ENCODE measurements at regions not wholly inside any gene's neighbourhood (a gene's known extent, or its start where the extent isn't known, plus 50 kb on each side); places are given as distances from the start of the nearest gene placed in this dataset.
"Not testable (repeated sequence)": the region's sequence is repeated elsewhere in the genome, so short reads cannot be mapped to it uniquely, and the experiment has no call there.

GRCh38 chr18:22504251-22505030 lies 86.7 kb upstream of the CTAGE1 start:
- no peak for DNase-seq (ENCODE audit: low spot score)

- no peak for DNase-seq (ENCODE audit: low spot score)
Observed at GRCh38 chr18:22505141-22505591, 87.5 kb upstream of the CTAGE1 start.

- no peak for DNase-seq (ENCODE audit: low spot score)
Observed at GRCh38 chr18:22507055-22507454, 89.3 kb upstream of the CTAGE1 start.

GRCh38 chr18:22509423-22509822 lies 91.7 kb upstream of the CTAGE1 start:
- DNase-seq (ENCODE audit: low spot score), result no peak

- DNase-seq (ENCODE audit: low spot score), result no peak
Observed at GRCh38 chr18:22510697-22511096, 93.0 kb upstream of the CTAGE1 start.

GRCh38 chr18:22513721-22514481 lies 96.2 kb upstream of the CTAGE1 start:
- no peak for DNase-seq (ENCODE audit: low spot score)

- no peak for DNase-seq (ENCODE audit: low spot score)
Observed at GRCh38 chr18:22514655-22515054, 96.9 kb upstream of the CTAGE1 start.

GRCh38 chr18:22515250-22515649 lies 97.5 kb upstream of the CTAGE1 start:
- DNase-seq (ENCODE audit: low spot score), result no peak

GRCh38 chr18:22517356-22517755 lies 99.6 kb upstream of the CTAGE1 start:
- no peak for DNase-seq (ENCODE audit: low spot score)

- no peak for DNase-seq (ENCODE audit: low spot score)
Observed at GRCh38 chr18:22521026-22521707, 103.5 kb upstream of the CTAGE1 start.

GRCh38 chr18:22523481-22523880 lies 105.8 kb upstream of the CTAGE1 start:
- no peak for DNase-seq (ENCODE audit: low spot score)

GRCh38 chr18:22524783-22525182 lies 107.1 kb upstream of the CTAGE1 start:
- no peak for DNase-seq (ENCODE audit: low spot score)

GRCh38 chr18:22525313-22525712 lies 107.6 kb upstream of the CTAGE1 start:
- no peak for DNase-seq (ENCODE audit: low spot score)

GRCh38 chr18:22525883-22526282 lies 108.2 kb upstream of the CTAGE1 start:
- no peak for DNase-seq (ENCODE audit: low spot score)

GRCh38 chr18:22528291-22528690 lies 110.6 kb upstream of the CTAGE1 start:
- no peak for DNase-seq (ENCODE audit: low spot score)

- DNase-seq (ENCODE audit: low spot score), result not testable (repeated sequence)
Observed at GRCh38 chr18:22534706-22535105, 117.0 kb upstream of the CTAGE1 start.

GRCh38 chr18:22536558-22536957 lies 118.8 kb upstream of the CTAGE1 start:
- no peak for DNase-seq (ENCODE audit: low spot score)

- no peak for DNase-seq (ENCODE audit: low spot score)
Observed at GRCh38 chr18:22538426-22538825, 120.7 kb upstream of the CTAGE1 start.

- no peak for DNase-seq (ENCODE audit: low spot score)
Observed at GRCh38 chr18:22539051-22539765, 121.5 kb upstream of the CTAGE1 start.

GRCh38 chr18:22541232-22541631 lies 123.5 kb upstream of the CTAGE1 start:
- no peak for DNase-seq (ENCODE audit: low spot score)

GRCh38 chr18:22542406-22542835 lies 124.7 kb upstream of the CTAGE1 start:
- DNase-seq (ENCODE audit: low spot score), result no peak

GRCh38 chr18:22543769-22544168 lies 126.1 kb upstream of the CTAGE1 start:
- DNase-seq (ENCODE audit: low spot score), result no peak

Measured in Ammon's horn (tissue), 1 donor.